OCI-LY7 (cell line): ENCODE measurements at regions not wholly inside any gene's neighbourhood (a gene's known extent, or its start where the extent isn't known, plus 50 kb on each side); places are given as distances from the start of the nearest gene placed in this dataset.

ENCODE experiments used
- BruUV-seq: library from RNA; stranded (reverse); fragments of 400-500 nt; replicated peaks from 2 replicates; lab custom pipeline; 2021; lab: Mats Ljungman, UMichigan
- CTCF ChIA-PET: fragments of 300-600 bp; sonication (Branson Sonifier 250); formaldehyde crosslinking; loops from one replicate; lab custom pipeline; 2022; ENCODE audit warnings: antibody characterized with exemption; ENCODE audit not compliant: unreplicated experiment; lab: Charles Lee
- POLR2A ChIA-PET: fragments of 300-600 bp; sonication (Branson Sonifier 250); formaldehyde crosslinking; loops from one replicate; lab custom pipeline; 2022; ENCODE audit warnings: antibody characterized with exemption; lab: Charles Lee
- DNase-seq: peaks from one replicate; pipeline ENCODE4 v3.0.0-alpha.2; 2015; ENCODE audit warnings: low spot score
- H2AFZ ChIP-seq: fragments of 200-600 bp; sonication (generic), shearing (Covaris generic); 2 replicates; pipeline ENCODE4 v1.6.1; 2014; ENCODE audit warnings: mild to moderate bottlenecking, antibody characterized with exemption, low read length, moderate library complexity
- H3K27ac ChIP-seq: fragments of 200-600 bp; sonication (generic); 2 replicates; pipeline ENCODE4 v1.5.1; 2014; ENCODE audit warnings: mixed run types, low read depth, mild to moderate bottlenecking, moderate library complexity, low read length, inconsistent platforms; ENCODE audit not compliant: poor library complexity, severe bottlenecking
- H3K36me3 ChIP-seq: fragments of 200-600 bp; sonication (generic); 2 replicates; pipeline ENCODE4 v1.6.1; 2014; ENCODE audit warnings: mild to moderate bottlenecking, antibody characterized with exemption, low read length, moderate library complexity, mixed read lengths; ENCODE audit not compliant: insufficient read depth
- H3K4me1 ChIP-seq: fragments of 200-600 bp; sonication (generic); 2 replicates; pipeline ENCODE4 v1.5.1; 2014; ENCODE audit warnings: mild to moderate bottlenecking, low read length; ENCODE audit not compliant: insufficient read depth, poor library complexity, severe bottlenecking
- H3K4me2 ChIP-seq: fragments of 200-600 bp; sonication (generic); 2 replicates; pipeline ENCODE4 v1.6.1; 2014; ENCODE audit warnings: mild to moderate bottlenecking, low read length
- H3K4me3 ChIP-seq: fragments of 200-600 bp; sonication (generic); 2 replicates; pipeline ENCODE4 v1.5.1; 2014; ENCODE audit warnings: mild to moderate bottlenecking, low read depth, low read length; ENCODE audit not compliant: poor library complexity, severe bottlenecking
- H3K79me2 ChIP-seq: fragments of 200-600 bp; sonication (generic); 2 replicates; pipeline ENCODE4 v1.6.1; 2016; ENCODE audit warnings: low read depth, mild to moderate bottlenecking, low read length, moderate library complexity, mixed read lengths; ENCODE audit not compliant: insufficient read depth
- H3K9me2 ChIP-seq: fragments of 200-600 bp; sonication (generic); 2 replicates; pipeline ENCODE4 v1.6.1; 2016; ENCODE audit warnings: mild to moderate bottlenecking, low read length, mixed read lengths; ENCODE audit not compliant: insufficient read depth
- H3K9me3 ChIP-seq: fragments of 200-600 bp; sonication (generic); 2 replicates; pipeline ENCODE4 v1.6.1; 2014; ENCODE audit warnings: mild to moderate bottlenecking, mixed run types, low read length, mixed read lengths
- H4K20me1 ChIP-seq: fragments of 200-600 bp; sonication (generic); 2 replicates; pipeline ENCODE4 v1.6.1; 2014; ENCODE audit warnings: mild to moderate bottlenecking, antibody characterized with exemption, low read length, moderate library complexity, mixed read lengths; ENCODE audit not compliant: insufficient read depth
- EZH2phosphoT487 ChIP-seq: fragments of 200-600 bp; sonication (generic); IDR thresholded peaks from 2 replicates; pipeline ENCODE4 v1.6.1; 2018; ENCODE audit warnings: low read depth, borderline replicate concordance, mild to moderate bottlenecking, mixed run types, antibody characterized with exemption, low read length, moderate library complexity, mixed read lengths
- intact Hi-C: fragments of 100-400 bp; cut with micrococcal nuclease; formaldehyde crosslinking; loops from one replicate; pipeline ENCODE4 v1.10.0; 2022; ENCODE audit not compliant: unreplicated experiment
- TF ChIP-seq, protein P1 (sequence below): fragments of 200-600 bp; sonication (generic); conservative IDR thresholded peaks from 2 replicates; pipeline ENCODE4 v1.5.1; 2014; ENCODE audit warnings: mild to moderate bottlenecking, antibody characterized with exemption, low read length, moderate library complexity, mixed read lengths

DNA sequence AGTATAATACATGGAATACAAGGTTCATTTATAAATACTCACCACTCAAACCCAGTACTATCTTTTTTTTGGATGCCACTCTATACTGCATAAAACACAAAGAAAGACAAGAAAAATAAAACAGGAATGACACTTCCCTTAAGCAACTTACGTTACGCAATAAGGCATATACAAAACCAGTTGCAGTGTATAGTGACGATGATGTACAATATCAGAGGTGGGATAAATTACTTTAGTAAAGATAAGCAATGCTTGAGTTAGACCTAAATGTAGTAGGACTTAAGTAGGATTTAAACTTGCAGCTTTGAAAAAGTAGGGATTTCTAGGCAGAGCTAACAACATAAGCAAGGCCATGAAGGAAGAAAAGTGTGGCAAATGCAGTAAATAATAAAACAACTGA lies 374.9 kb downstream of the SPRY2 start:
- TF ChIP-seq EZH2phosphoT487 = no peak
- TF ChIP-seq, protein P1, sequence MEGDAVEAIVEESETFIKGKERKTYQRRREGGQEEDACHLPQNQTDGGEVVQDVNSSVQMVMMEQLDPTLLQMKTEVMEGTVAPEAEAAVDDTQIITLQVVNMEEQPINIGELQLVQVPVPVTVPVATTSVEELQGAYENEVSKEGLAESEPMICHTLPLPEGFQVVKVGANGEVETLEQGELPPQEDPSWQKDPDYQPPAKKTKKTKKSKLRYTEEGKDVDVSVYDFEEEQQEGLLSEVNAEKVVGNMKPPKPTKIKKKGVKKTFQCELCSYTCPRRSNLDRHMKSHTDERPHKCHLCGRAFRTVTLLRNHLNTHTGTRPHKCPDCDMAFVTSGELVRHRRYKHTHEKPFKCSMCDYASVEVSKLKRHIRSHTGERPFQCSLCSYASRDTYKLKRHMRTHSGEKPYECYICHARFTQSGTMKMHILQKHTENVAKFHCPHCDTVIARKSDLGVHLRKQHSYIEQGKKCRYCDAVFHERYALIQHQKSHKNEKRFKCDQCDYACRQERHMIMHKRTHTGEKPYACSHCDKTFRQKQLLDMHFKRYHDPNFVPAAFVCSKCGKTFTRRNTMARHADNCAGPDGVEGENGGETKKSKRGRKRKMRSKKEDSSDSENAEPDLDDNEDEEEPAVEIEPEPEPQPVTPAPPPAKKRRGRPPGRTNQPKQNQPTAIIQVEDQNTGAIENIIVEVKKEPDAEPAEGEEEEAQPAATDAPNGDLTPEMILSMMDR = no peak
- no peaks in the 10 kb centered on the region for H4K20me1 ChIP-seq
- no peaks in the 10 kb centered on the region for H3K4me1 ChIP-seq
- H3K9me3 ChIP-seq = no peaks in the 10 kb centered on the region
- no TSS peak for BruUV-seq
- no peak overlapping the region for H2AFZ ChIP-seq
- POLR2A ChIA-PET = interaction anchor here (0.8 kb wide), 2 partner anchors 10 to 49 kb away, joined by 5 read pairs; no protein-coding TSS in a partner anchor
- DNase-seq = no peak
- H3K79me2 ChIP-seq = no peaks in the 10 kb centered on the region
- intact Hi-C loops = no loop called here
- no peaks in the 10 kb centered on the region for H3K36me3 ChIP-seq
- no peak overlapping the region for H3K4me2 ChIP-seq
- no peaks in the 10 kb centered on the region for H3K9me2 ChIP-seq
- CTCF ChIA-PET = no interaction called here
- no peak overlapping the region for H3K27ac ChIP-seq
- no peak overlapping the region for H3K4me3 ChIP-seq

GRCh38 chr13:79946556-79946955 lies 394.4 kb downstream of the SPRY2 start:
- Histone ChIP-seq H2AFZ (no peak overlapping the region), H3K4me1 (no peaks in the 10 kb centered on the region), H3K9me2 (no peaks in the 10 kb centered on the region), H3K9me3 (no peaks in the 10 kb centered on the region), H3K36me3 (no peaks in the 10 kb centered on the region), H4K20me1 (no peaks in the 10 kb centered on the region), H3K4me3 (no peak overlapping the region), H3K27ac (no peak overlapping the region), H3K4me2 (no peak overlapping the region), H3K79me2 (no peaks in the 10 kb centered on the region)
- no peak for TF ChIP-seq EZH2phosphoT487
- TF ChIP-seq, protein P1 = no peak
- DNase-seq = no peak
- ChIA-PET POLR2A (no interaction called here), CTCF (no interaction called here)
- no TSS peak for BruUV-seq
- intact Hi-C loops = no loop called here

DNA sequence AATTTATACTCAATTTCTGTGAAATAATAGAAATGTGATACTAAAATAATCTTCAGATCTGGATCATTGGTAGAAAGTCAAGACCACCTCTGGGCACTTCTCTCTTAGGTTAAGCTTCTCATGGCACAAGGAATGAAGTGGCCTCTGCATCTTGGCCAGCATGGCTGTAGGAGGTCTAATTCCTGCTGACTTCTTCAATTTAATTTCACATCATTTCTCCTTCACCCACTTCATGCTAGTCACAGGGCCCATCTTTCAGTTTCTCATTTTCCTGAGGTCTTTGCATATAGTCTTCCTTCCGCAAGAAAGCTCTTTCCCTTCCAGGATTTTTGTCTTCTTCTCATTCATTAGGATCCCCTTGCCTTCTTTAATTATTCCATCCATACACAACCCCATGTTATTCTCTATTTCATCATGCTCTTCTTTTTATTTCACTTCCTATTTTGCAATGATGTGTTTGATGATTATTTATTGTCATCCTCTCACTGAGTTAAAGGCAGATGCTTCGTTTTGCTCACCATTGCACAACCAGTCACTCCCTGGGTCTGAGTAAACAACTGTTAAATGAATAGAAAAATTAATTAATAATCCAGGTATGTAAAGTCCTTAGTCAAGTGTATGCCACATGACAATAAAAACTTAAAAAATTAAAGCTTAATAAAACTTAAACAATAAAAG lies 397.4 kb downstream of the SPRY2 start:
- H3K4me1 ChIP-seq = no peaks in the 10 kb centered on the region
- no peak for DNase-seq
- POLR2A ChIA-PET = interaction anchor here (1.1 kb wide), 1 partner anchor 30 kb away, joined by 3 read pairs; no protein-coding TSS in a partner anchor
- no peaks in the 10 kb centered on the region for H3K36me3 ChIP-seq
- no peak overlapping the region for H2AFZ ChIP-seq
- H3K79me2 ChIP-seq = no peaks in the 10 kb centered on the region
- CTCF ChIA-PET = no interaction called here
- H3K9me2 ChIP-seq = no peaks in the 10 kb centered on the region
- H3K4me2 ChIP-seq = no peak overlapping the region
- no peak overlapping the region for H3K4me3 ChIP-seq
- H3K9me3 ChIP-seq = no peaks in the 10 kb centered on the region
- TF ChIP-seq, protein P1 = no peak
- TF ChIP-seq EZH2phosphoT487 = no peak
- no peaks in the 10 kb centered on the region for H4K20me1 ChIP-seq
- no TSS peak for BruUV-seq
- intact Hi-C loops = no loop called here
- H3K27ac ChIP-seq = no peak overlapping the region
